Panc1 (cell line): ENCODE measurements at regions not wholly inside any gene's neighbourhood (a gene's known extent, or its start where the extent isn't known, plus 50 kb on each side); places are given as distances from the start of the nearest gene placed in this dataset.

ENCODE experiments used
- REST ChIP-seq, 2 experiments: IDR thresholded peaks; 2 replicates each; pipeline ENCODE4 v1.6.1; 2011 to 2012; ENCODE audit warnings: low read depth in 2 of 2, control low read depth in 1 of 2, low read length in 1 of 2, mild to moderate bottlenecking in 1 of 2, moderate library complexity in 1 of 2; ENCODE audit not compliant: insufficient read depth in 1 of 2
- TF ChIP-seq, protein P1 (sequence below): fragments of 450-650 bp; IDR thresholded peaks from 2 replicates; pipeline ENCODE4 v1.5.1; 2017; ENCODE audit warnings: mild to moderate bottlenecking

DNA sequence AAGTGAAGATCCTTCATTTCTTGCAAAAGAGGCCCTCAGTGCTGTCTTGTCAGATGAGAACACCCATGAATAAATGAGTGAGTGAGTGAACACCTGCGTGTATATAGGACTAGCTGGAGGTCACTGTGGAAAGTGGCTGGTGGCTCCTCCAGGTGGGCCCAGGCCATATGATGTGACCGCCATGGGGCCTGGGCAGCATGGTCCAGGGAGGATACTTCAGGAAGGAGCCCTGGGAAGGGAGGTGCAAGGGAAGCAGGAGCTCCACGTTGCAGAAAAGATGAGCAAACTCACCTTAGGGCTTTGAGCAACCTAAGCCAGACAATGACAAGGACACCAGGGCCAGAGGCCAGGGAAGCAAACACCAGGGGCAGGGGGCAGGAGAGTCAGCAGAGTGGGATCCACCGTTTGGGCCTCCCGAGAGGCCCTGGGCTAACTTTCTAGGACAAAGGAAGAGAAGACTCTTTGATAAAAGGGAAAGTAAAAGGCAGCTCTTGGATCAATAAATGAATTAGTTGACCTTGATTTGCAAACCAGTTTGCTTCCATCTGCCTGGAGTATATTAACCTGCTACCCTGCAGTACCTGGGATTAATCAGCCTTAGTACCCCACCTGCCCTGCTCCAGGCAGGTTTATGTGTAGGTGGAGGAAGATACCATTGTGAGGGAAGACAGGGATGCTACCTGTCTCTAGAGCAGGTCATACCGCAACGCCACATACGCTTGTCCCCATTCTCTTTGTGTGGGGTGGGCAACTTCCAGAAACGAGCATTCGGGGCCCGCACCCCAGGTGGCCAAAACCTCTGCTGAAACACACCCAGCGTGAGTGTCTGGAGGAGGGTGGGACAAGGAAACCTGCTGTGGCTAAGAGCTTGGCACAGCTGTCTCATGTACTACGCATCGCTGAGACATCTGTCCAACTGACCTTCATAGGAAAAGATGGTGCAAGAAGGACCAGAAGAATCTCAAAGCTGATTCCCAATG is 51.4 kb upstream of the OLFM1 start:
- TF ChIP-seq, protein P1, sequence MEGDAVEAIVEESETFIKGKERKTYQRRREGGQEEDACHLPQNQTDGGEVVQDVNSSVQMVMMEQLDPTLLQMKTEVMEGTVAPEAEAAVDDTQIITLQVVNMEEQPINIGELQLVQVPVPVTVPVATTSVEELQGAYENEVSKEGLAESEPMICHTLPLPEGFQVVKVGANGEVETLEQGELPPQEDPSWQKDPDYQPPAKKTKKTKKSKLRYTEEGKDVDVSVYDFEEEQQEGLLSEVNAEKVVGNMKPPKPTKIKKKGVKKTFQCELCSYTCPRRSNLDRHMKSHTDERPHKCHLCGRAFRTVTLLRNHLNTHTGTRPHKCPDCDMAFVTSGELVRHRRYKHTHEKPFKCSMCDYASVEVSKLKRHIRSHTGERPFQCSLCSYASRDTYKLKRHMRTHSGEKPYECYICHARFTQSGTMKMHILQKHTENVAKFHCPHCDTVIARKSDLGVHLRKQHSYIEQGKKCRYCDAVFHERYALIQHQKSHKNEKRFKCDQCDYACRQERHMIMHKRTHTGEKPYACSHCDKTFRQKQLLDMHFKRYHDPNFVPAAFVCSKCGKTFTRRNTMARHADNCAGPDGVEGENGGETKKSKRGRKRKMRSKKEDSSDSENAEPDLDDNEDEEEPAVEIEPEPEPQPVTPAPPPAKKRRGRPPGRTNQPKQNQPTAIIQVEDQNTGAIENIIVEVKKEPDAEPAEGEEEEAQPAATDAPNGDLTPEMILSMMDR: no peak
- no peak for TF ChIP-seq REST (IDR thresholded peaks at IDR 0.05; ENCODE audit: insufficient read depth in 1 of 2, low read depth in 2 of 2, low read length in 1 of 2)
